GM21526 (cell line): ENCODE measurements at regions not wholly inside any gene's neighbourhood (a gene's known extent, or its start where the extent isn't known, plus 50 kb on each side); places are given as distances from the start of the nearest gene placed in this dataset.
"Not testable (repeated sequence)": the region's sequence is repeated elsewhere in the genome, so short reads cannot be mapped to it uniquely, and the experiment has no call there.

Source experiments
- ATAC-seq: cut with Tn5 transposase; IDR thresholded peaks from one replicate; pipeline ENCODE4 v1.9.1; 2021; ENCODE audit warnings: moderate library complexity; ENCODE audit not compliant: unreplicated experiment, low FRiP score

DNA sequence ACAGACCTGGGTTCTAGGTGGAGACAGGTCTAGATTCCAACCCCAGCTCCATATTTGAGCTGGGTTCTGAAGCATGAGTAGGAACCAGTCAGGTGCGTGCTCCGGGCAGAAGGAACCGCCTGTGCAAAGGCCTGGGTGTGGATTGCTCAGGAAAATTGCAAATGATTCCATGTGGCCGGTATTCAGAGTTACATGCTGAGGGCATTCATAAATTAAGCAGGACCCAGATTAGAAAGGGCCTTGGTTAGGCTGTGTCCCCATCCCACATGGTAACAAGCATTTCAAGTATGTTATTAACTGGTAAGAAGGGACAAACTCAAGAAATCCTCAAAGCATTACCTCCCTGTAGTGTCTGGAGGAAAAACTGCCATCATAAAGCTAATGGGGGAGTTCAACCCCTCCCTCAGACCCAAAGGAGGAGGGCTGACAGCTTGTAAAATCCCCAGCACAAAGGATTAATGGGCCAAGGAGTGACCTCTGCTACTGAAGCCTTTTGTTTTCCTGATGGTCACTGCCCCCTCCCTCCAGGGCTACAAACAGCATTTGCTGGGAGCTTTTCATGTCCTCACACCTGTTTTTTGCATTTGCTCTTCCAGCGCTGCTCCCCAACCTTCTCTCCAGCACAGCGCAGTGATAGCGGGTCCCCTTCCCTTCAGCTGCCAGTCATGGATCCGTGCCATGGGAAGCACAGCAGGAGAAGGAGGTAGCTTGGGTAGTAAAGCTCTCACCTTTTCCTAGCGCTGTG, 218.0 kb downstream of the C16orf95 start:
- no peak for ATAC-seq

DNA sequence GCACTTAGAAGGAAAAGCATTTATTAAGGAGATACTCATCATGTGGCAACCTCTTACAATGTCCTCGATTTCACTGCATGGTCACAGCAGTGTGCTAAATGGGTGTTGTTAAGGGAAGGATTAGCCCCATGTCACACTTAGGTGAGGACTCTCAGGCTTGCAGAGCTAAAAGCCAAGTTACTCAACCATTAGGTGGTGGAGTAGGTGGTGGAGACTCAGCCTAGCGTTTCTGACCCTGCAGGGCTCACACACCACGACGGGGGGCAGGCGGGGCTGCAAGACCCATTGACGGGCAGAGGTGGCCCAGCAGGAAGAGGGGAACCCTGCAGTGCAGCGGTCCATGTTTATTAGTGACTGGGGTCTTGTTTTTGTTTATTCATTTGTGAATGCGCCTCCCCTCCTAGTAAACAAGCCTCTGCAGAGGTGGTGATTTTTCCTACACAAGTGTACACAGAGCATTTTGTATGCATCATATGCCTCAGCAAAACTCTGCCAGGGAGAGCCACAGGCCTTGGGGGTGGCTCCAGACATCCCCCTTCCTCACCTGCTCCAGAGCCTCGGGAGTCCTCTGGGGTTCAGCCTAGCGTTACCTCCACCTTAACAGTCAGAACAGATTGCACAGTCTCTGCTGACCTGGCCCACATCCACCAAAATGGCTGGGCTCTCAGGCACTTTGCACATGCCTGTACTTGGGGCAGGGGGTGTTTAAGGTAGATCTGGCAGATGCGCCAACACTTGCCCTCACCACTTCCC, 216.7 kb downstream of the C16orf95 start:
- no peak for ATAC-seq

DNA sequence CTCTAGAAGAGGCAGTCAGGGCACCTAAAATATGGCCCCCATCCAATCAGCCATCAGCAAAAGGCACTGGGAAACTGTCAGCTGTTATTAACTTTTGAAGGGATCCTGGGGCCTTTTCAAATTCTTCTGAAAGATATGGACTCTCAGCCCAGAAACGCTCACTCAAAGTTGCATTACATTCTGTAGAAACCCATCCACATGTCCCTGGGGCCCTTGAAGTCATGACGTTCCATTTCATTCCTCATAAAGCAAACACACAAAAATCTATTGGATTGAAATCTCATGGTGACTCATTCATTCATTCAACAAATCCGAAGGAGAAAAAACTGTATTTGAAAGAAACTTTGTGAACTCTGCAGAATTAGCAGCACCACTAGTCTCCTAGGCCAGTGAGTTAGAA, 215.3 kb downstream of the C16orf95 start:
- ATAC-seq = no peak

DNA sequence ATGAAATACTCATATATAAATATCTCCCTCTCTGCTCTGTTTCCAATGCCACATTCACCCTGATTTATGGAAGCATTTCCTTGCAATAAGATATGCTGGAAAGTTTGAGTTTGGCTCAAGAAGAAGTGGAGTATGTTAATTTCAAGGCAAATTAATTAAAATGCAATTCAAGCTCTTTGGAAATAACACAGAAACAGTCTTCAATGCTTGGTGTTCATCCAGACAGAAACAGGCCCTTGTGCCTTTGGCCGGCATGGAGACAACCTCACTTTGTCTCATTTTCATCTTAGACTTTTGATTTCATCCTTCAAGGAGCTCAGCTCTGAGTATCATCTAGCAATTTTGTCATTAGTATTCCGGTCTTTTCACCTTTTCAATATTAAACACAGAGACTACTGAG, 210.0 kb downstream of the C16orf95 start:
- no peak for ATAC-seq

DNA sequence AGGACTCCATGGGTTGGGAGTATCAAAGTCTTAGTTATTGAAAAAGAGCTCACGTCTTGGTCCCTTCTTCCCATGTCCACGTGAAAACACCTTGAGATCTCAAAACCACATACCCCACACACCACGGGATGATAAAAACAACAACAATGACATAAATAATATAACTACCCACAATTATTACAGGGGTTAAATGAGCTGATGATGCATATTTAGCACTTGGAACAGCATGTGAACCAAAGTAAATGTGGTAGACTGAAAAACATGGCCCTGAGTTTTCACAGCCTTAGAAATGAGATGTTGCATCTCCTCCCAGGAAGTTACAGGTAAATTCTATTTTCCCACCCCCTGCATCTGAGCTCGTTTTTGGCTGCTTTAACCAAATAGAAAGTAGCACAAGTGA, 208.9 kb downstream of the C16orf95 start:
- no peak for ATAC-seq

DNA sequence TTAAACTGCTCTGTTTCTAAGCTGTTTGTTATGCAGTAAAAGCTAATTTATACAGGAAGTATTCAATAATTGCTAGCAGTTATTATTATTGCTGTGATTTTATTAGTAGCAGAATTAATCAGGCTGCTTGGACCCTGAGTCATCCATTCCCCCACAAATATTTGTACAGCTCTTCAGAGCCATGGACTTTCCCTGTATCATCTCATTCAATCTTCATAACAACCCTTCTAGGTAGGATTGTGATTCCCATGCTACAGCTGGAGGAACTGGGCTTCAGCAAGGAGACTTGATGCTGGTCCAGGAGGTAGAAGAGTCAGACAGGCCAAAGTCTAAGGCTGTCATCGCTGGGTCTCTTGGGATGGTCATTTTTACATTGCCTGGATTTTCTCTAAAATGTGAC, 208.3 kb downstream of the C16orf95 start:
- ATAC-seq = no peak

DNA sequence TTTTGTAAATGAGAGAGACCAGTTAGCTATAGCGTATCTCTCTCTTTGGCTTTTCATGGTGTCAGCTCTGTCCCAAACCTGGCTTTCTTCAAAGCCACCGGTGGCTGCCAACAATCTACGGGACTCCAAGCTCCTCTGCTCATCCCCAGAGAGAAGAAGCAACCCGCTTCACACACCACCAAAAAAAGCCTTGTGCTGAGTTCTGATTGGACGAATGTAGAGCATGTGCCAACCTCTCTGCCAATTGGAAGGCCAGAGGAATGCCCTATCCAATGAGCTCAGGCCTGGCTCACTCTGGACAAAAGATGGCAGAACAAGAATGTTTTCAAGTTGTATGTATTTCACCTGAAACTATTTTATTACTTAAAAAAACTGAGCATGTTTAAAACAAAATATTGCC, 202.4 kb downstream of the C16orf95 start:
- no peak for ATAC-seq

DNA sequence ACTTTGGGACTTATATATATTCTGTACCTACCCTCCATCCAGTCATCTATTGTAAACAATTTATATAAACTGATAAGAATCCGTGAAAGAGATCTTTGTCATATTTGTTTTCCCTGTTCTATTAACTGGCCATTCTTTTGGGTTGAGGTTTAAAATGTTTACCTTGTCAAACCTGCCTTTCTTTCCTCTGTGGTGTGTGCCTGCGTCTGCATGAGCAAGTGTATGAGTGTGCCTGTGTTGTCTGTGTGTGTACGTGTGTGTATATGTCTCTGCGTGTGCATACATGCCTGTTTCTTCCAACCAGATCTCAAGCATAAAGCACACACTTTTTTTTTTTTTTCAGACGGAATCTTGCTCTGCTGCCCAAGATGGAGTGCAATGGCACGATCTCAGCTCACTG, 201.5 kb downstream of the C16orf95 start:
- no peak for ATAC-seq

DNA sequence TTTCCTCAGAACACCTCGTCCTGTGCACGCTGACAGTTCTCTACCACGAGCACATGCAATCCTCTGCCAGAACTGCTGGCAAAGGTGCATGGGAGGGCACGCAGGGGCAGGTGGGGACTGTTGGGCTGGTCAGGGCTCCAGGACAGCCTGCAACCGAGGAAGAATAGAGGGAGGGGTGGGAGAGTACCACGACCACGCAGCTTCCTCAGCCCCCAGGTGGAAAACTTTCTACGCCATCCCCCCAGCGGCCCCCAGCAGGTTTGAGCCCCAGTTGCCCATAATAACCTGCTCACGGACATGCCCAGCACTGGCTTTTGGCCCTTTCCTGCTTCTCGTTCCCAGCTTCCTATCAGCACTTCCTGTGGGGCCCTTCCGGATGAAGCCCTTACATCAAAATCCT, 199.3 kb downstream of the C16orf95 start:
- ATAC-seq = no peak

DNA sequence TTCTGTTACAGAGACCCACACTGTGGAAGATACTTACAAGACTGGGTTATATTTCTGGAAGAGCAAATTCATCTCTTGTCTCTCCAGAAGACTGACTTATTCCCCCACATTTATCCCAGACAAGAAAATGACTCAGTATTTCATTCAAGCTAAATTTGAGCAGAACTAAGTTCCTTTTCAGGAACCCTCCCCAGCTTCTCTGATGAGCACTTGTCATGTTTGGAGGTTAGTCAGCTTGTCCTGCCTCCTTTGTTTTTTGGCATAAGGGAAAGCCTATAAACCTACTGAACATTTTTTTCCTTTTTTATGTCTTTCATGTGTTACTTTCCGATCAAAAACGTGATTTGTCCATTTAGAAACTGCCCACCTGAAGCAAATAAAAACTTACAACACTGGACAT, 198.0 kb downstream of the C16orf95 start:
- no peak for ATAC-seq

DNA sequence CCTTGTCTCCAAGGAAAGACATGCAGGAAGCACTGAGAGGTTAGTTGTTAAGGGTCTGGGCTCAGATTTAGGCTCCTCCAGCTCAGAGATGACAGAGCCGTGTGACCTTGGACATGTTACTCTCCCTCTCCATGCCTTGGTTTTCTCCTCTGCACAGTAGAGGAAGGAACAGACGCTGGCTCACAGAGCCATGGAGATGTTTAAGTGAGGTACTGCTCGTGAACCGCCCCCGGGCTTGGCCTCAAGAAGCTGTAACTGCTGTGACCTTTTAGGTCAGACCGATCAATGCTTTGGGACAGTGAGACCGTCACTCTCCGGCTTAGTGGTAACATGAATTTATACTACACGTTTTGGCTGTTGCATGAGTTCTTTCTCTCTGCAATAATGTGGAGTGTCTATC, 197.4 kb downstream of the C16orf95 start:
- ATAC-seq = no peak

DNA sequence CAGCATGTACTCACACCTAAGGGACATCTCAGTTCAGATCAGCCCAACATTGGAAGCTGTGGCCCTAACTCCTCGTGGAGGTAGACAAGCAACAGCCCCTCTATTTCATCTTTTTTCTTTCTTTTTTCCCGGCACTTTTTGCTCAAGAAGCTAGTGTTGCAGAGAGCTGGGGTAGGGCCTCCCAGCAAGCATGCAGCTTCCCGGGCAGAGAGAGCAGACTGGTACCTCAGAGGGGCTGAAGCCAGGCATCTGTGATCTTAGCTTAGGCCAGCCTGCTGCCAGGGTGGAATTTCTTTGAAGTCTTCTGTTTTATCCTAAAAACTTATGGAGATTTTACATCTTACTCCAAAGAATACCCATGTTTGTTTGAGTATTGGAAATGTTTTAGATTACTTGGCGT, 195.4 kb downstream of the C16orf95 start:
- no peak for ATAC-seq

DNA sequence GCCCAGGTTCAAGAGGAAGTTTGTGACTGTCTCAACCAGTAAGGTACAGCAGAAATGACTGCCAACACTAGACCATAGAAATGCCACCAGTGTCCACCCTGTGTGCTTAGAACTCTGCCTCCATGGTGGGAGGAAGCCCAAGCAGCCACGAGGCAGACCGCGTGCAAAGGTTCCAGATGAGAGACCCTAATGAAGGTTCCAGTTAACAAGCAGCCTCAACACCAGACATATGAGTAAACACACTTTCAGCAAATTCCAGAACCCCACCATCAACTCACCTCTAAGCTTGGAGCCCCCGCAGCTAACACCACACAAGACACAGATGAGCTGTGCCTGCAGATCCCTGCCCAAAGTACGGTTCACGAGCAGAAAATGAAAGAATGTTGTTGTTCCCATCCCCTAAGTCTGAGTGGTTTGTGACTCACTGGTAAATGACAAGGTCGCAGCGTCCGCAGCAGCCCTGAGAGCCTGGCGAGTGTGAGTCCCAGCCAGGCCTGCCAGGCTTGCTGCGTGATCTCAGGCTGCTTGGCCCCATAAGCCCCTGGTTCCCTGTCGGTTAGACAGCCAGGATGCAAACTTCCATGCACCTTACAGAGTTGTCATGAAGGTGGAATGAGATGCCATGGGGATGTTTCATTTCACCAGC, 193.7 kb downstream of the C16orf95 start:
- no peak for ATAC-seq

DNA sequence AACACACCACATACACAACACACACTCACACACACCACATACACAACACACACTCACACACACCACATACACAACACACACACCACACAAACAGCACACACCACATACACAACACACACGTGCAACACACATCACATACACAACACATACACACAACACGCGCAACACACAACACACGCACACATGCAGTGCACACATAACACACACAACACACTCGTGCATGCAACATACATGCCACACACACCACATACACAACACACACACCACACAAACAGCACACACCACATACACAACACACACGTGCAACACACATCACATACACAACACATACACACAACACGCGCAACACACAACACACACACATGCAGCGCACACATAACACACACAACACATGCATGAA, 192.8 kb downstream of the C16orf95 start:
- not testable (repeated sequence) for ATAC-seq

DNA sequence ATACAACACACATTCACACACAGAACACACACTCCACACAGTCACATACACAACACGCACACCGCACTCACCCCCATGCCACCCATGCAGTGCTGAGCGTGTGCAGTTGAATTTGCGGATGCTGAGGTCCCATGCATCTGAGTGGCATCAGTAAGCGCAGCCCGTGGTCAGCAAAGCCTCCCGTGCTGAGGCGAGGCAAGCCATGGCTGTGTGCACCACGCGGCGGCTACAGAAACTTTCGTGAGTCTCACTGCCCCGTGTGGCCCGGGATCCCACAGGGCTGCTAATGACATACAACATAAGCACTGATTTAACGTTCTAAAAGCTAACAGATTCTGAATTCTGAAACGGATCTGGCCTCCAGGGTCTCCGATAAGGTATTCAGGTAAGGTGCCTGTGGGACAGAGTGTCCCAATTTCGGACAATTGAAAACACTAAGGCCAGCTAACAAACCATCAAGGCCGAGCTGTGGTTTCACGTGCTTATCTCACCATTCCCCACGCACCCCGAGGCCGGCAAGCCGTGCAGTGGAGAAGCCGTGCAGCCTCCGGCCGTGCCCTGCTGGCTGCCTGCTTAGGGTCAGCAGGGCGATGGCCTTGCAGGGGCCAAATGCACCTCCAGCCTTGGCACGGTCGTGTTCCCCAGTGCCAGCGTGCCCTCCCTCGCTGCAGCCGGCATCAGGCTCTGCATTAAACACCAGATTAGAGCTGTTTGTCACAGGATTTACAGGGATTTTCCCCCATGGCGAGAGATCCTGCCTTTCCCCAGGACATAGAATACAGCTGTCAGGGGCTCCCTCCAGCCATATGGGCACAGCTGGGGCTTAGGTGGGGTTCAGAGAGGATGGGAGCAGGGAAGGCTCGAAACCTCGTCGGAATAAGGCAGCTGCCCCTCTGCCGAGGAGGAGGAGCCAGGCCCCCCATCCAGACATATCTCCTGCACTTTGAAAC, 191.7 kb downstream of the C16orf95 start:
- no peak for ATAC-seq

DNA sequence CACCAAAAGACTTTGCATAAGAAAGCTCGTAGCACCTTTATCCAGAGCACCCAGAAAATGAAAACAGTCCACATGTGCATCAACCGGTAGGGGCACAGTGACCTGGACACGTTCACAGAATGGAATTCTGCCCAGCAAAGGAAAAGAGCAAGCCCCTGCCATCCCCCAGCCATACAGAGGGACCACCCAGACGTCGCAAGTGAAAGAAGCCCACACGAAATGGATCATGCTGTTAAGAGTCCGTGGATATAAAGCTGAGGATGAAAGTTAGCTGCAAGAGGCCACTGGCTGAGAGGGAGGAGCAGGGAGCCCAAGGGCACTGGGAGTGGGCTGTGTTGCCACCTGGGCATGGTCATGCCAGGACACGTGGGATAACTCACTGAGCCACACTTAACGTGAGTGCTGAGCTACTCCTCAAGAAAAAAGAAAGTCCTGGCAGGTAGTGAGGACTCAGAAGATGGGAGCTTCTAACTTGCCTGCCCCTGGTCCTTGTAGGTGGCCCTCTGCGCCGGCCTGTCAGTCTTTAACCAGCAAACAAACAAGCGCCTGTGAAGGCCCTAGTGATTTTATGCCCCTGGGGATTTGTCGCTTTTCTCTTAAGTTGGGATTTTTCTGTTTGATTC, 190.7 kb downstream of the C16orf95 start:
- ATAC-seq = no peak

DNA sequence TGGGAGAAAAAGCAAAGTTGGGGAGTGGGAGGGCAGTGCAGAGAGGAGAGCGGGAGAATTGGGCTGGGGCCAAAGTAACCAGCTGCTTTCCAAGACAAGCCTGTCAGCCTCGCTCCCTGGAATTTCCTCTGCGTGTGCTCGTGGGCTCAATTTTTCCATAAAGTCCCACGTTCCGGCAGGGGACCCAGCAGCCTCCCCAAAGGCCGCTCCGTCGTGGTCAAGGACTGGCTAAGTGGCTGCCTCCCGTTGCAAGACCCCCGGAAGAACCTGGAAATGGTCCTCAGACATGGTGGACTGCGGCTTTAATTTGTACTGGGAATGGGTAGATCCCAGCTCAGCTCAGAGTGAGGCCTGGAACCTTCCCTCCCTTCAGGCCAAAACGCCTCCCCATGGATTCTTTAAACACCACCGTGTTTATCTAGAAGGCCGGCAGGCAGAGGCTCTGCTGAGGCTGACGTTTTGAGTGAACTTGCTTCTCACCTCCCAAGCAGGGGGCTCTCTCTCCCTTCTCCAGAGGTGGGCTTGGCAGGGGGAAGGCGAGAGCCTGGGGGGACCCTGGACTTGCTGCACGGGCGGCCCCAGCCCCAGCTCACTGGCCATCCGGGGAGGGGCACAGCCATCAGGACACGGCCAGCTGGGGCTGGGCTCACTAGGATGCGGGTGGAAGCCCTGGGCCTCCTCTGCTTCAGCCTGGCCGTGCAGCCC, 190.0 kb downstream of the C16orf95 start:
- ATAC-seq = no peak

DNA sequence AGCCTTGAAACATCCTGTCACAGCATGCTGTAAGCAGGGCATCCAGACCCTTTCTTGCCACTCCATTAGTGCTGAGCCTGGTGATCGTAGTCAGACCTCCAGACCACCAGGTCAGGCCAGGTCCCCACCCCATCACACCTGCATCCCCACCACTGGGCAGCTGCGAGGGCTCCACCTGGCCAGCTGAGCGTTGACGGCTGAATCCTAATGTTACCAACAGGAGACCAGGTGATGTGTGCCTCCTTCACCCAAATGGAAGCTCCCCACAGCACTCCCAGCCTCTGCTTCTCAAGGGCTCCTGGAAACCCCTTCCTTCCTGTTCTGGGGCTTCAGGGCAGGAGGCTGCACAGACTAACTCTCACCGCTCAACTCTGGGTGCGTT, 189.4 kb downstream of the C16orf95 start:
- ATAC-seq = no peak

DNA sequence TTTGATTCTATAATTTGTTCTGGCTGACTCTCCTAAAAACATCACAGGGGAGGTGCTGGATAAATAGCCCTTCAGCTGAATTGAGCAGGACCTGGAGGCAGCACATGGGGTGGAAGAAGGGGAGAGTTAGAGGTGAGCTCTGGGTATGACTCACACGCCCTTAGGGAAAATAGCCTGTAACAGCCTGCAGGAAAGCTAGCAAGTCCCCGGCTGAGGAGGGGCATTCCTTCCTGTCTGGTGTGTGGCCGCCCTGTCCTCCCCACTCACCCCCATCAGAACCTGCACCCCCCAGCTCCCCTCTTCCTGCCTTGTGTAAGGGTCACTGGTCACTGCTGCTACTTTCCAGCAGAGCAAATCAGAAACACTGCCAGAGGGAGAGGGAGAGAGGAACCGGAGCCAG, 187.4 kb downstream of the C16orf95 start:
- ATAC-seq = no peak
